ENCODE measurements at regions not wholly inside any gene's neighbourhood (a gene's known extent, or its start where the extent isn't known, plus 50 kb on each side); places are given as distances from the start of the nearest gene placed in this dataset.

DNA sequence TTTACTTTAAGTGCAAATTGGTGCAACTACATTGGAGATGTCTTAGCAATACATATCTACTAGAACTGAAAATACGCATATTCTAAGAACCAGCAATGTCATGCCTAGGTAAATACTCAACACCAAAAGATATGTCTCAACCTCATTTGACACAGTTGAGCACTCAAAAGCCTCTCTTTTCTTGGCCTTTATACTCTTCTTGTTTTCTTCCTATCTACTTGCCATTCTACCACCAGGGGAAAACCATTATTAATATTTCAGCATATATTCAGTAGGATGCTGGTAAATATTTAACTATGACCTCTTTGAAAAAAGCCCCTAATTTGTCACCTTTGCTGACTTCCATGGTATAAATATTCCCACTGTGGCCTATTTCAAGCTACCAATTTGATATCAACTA lies 443.8 kb downstream of the LRRC70 start:
- TF ChIP-seq CTCF (IDR thresholded peaks at IDR 0.05) = no peak
- TF ChIP-seq POLR2A (IDR thresholded peaks at IDR 0.05) = no peak
- TF ChIP-seq POLR2AphosphoS5 (IDR thresholded peaks at IDR 0.05) = no peak

Data from suprapubic skin (tissue), 4 donors.